H1 (cell line): ENCODE measurements at regions not wholly inside any gene's neighbourhood (a gene's known extent, or its start where the extent isn't known, plus 50 kb on each side); places are given as distances from the start of the nearest gene placed in this dataset.

ENCODE experiments used
- FOSL1 ChIP-seq: IDR thresholded peaks from 2 replicates; pipeline ENCODE4 v1.6.1; 2011; ENCODE audit warnings: mild to moderate bottlenecking, low read depth, low read length, moderate library complexity; ENCODE audit not compliant: insufficient read depth
- RAD21 ChIP-seq, 2 experiments: IDR thresholded peaks in 1 of 2; conservative IDR thresholded peaks in 1 of 2; 2 replicates each; pipeline ENCODE4 v1.6.1; 2011; ENCODE audit warnings: low read depth in 2 of 2, low read length in 2 of 2, improper control_type of control experiment in 1 of 2, inconsistent platforms in 1 of 2, mild to moderate bottlenecking in 1 of 2, moderate library complexity in 1 of 2
- TF ChIP-seq, protein P1 (sequence below): IDR thresholded peaks from 2 replicates; pipeline ENCODE4 v1.6.1; 2011; ENCODE audit warnings: low read depth, mild to moderate bottlenecking, low read length; ENCODE audit not compliant: insufficient read depth

DNA sequence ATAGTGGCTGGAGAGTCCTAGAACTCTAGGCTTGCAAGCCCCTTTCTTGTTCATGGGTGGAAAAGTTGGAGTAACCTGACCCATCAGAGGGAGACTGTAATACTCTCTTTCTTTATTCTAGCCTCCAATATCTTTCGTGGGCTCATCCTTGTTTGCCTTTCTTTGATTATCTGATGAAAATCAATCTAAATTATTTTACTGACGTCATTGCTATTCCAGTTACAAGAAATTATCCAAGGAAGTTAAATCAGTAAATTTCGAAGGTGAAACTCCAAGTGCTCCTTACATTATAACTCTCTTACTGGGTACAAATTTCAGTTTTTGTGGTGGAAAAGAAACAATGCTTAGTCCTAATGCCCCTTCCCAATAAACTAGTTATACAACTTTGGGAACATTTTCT is 412.9 kb downstream of the IDS start (continued):
- TF ChIP-seq, protein P1, sequence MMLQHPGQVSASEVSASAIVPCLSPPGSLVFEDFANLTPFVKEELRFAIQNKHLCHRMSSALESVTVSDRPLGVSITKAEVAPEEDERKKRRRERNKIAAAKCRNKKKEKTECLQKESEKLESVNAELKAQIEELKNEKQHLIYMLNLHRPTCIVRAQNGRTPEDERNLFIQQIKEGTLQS: no peak
- TF ChIP-seq RAD21 (IDR thresholded peaks at IDR 0.05 in 1 of 2, conservative IDR thresholded peaks at IDR 0.05 in 1 of 2; ENCODE audit: low read depth in 2 of 2, low read length in 2 of 2): no peak
- TF ChIP-seq FOSL1: no peak
- TF ChIP-seq, all 59 proteins: peak for 0
